Pancreas (tissue), 10 donors: ENCODE measurements at regions not wholly inside any gene's neighbourhood (a gene's known extent, or its start where the extent isn't known, plus 50 kb on each side); places are given as distances from the start of the nearest gene placed in this dataset.
"Not testable (repeated sequence)": the region's sequence is repeated elsewhere in the genome, so short reads cannot be mapped to it uniquely, and the experiment has no call there.

ENCODE experiments used
- ATAC-seq, 4 donors: fragments of 200-7000 bp; cut with Tn5 transposase; one replicate each; pipeline versions ENCODE4 v1.8.0 to v1.9.1; 2020; ENCODE audit warnings: mild to moderate bottlenecking in 4 of 4, moderate library complexity in 4 of 4
- DNase-seq, 6 donors: peaks; one replicate each; pipeline ENCODE4 v3.0.0-alpha.2; 2020
- FAIRE-seq: peaks from 2 replicates; lab custom pipeline; 2012; peaks lifted over from hg19 to GRCh38; lab: Jason Lieb, UNC
- H3K27ac ChIP-seq, 4 donors: fragments of 200-600 bp; sonication (generic); 1 replicate in 3 of 4; 2 replicates in 1 of 4; pipeline versions ENCODE4 v1.5.0 to v1.8.0; 2020
- H3K27me3 ChIP-seq, 4 donors: fragments of 200-600 bp; one replicate each; pipeline ENCODE4 v1.8.0; 2021
- H3K36me3 ChIP-seq, 3 donors: fragments of 200-600 bp; sonication (generic) in 1 of 3; one replicate each; pipeline versions ENCODE4 v1.5.0 to v1.8.0; 2020 to 2021
- H3K4me1 ChIP-seq, 3 donors: fragments of 200-600 bp; one replicate each; pipeline ENCODE4 v1.8.0; 2021
- H3K4me3 ChIP-seq, 4 donors: fragments of 200-600 bp; sonication (generic) in 2 of 4; one replicate each; pipeline versions ENCODE4 v1.5.0 to v1.8.0; 2020 to 2021
- H3K9me3 ChIP-seq, 4 donors: fragments of 200-600 bp; one replicate each; pipeline ENCODE4 v1.8.0; 2021
- CTCF ChIP-seq, 4 donors: fragments of 200-600 bp; sonication (generic) in 3 of 4; IDR thresholded peaks; one replicate each; pipeline versions ENCODE4 v1.5.0 to v1.8.0; 2021; ENCODE audit warnings: antibody characterized with exemption in 4 of 4
- WGBS, 2 donors: extraction: QIAGEN DNeasy Blood & Tissue Kit; methylation state at CpG; one replicate each; pipeline ENCODE4 v1.1.7; 2013; 5-methylcytosine and 5-hydroxymethylcytosine counted together
- intact Hi-C, 3 donors: fragments of 100-400 bp; cut with DNase I; formaldehyde crosslinking; loops; one replicate each; pipeline versions ENCODE4 v1.11.1 to v1.14.2; 2022
- donor health status: healthy with polysubstance abuse.
- donor health status: DM: no; HTN: no; CAD: no; lungs with moderate emphysema.
- donor health status: DM: no; HTN: no; CAD: no.
- donor health status: control.
- donor health status: control.
- donor health status: Bipolar disorder and iron deficiency.
- donor health status: DM: yes; HTN: yes; CAD: no.
- donor health status: DM: no; HTN: no; CAD: no.
- donor health status: DM: no; HTN: no; CAD: no.
- donor health status: DM: yes; HTN: yes; CAD: no.

GRCh38 chr19:27717825-27718224, 1495.1 kb downstream of the UQCRFS1 start:
- FAIRE-seq: no peak

GRCh38 chr19:27716922-27717321, 1496.0 kb downstream of the UQCRFS1 start:
- no peak for ATAC-seq
- Histone ChIP-seq H3K4me3 (no peak overlapping the region), H3K36me3 (no peaks in the 10 kb centered on the region), H3K27ac (no peak overlapping the region), H3K27me3 (no peaks in the 10 kb centered on the region), H3K9me3 (no peaks in the 10 kb centered on the region), H3K4me1 (no peaks in the 10 kb centered on the region)
- intact Hi-C loops: no loop called here
- WGBS, 2 donors: 46 to 55% methylated on average over 3 of the region's 3 CpGs
- no peak for DNase-seq
- TF ChIP-seq CTCF (IDR thresholded peaks at IDR 0.05): no peak
- FAIRE-seq: no peak

More at GRCh38 chr19:27717825-27718224, 1495.1 kb downstream of the UQCRFS1 start:
- Histone ChIP-seq H3K4me1 (no peaks in the 10 kb centered on the region), H3K4me3 (no peak overlapping the region), H3K27me3 (no peaks in the 10 kb centered on the region), H3K36me3 (no peaks in the 10 kb centered on the region), H3K9me3 (peaks cover 0 to 4% (median 0%) of the 10 kb centered on the region in 4 donors), H3K27ac (no peak overlapping the region)
- ATAC-seq (no peak), DNase-seq (no peak)
- no peak for TF ChIP-seq CTCF (IDR thresholded peaks at IDR 0.05)
- intact Hi-C loops: no loop called here

GRCh38 chr19:27714857-27715256, 1498.1 kb downstream of the UQCRFS1 start:
- no peak for TF ChIP-seq CTCF (IDR thresholded peaks at IDR 0.05)
- FAIRE-seq (no peak), DNase-seq (no peak), ATAC-seq (no peak)
- intact Hi-C loops: no loop called here
- Histone ChIP-seq H3K4me1 (no peaks in the 10 kb centered on the region), H3K36me3 (no peaks in the 10 kb centered on the region), H3K9me3 (no peaks in the 10 kb centered on the region), H3K4me3 (no peak overlapping the region), H3K27me3 (no peaks in the 10 kb centered on the region), H3K27ac (no peak overlapping the region)
- 67 to 82% methylated on average over 2 of the region's 2 CpGs for WGBS, 2 donors

GRCh38 chr19:27709496-27709895, 1503.5 kb downstream of the UQCRFS1 start:
- FAIRE-seq (no peak), ATAC-seq (no peak), DNase-seq (no peak)
- H3K4me3 ChIP-seq: no peak overlapping the region
- no peak overlapping the region for H3K27ac ChIP-seq
- WGBS, 2 donors: 55 to 63% methylated on average over 5 of the region's 5 CpGs
- no peak for TF ChIP-seq CTCF (IDR thresholded peaks at IDR 0.05)
- no peaks in the 10 kb centered on the region for H3K36me3 ChIP-seq
- intact Hi-C loops: no loop called here
- H3K27me3 ChIP-seq: no peaks in the 10 kb centered on the region
- no peaks in the 10 kb centered on the region for H3K9me3 ChIP-seq
- H3K4me1 ChIP-seq: no peaks in the 10 kb centered on the region

GRCh38 chr19:27708986-27709385, 1504.0 kb downstream of the UQCRFS1 start:
- DNase-seq, intact Hi-C loops, H3K27ac ChIP-seq, H3K27me3 ChIP-seq, H3K9me3 ChIP-seq, H3K36me3 ChIP-seq, ATAC-seq, FAIRE-seq, H3K4me3 ChIP-seq, H3K4me1 ChIP-seq: not testable (repeated sequence)
- 66 to 69% methylated on average over 6 of the region's 6 CpGs for WGBS, 2 donors

GRCh38 chr19:27707026-27707425, 1505.9 kb downstream of the UQCRFS1 start:
- H3K27ac ChIP-seq, H3K4me1 ChIP-seq, H3K27me3 ChIP-seq, DNase-seq, H3K9me3 ChIP-seq, ATAC-seq, H3K36me3 ChIP-seq, intact Hi-C loops, FAIRE-seq, H3K4me3 ChIP-seq: not testable (repeated sequence)
- 90 to 92% methylated on average over 3 of the region's 3 CpGs for WGBS, 2 donors
